GM23338 (cell line): ENCODE measurements at regions not wholly inside any gene's neighbourhood (a gene's known extent, or its start where the extent isn't known, plus 50 kb on each side); places are given as distances from the start of the nearest gene placed in this dataset.
A peak's percentile ranks its signal among the peaks of the same experiment; 100 is the strongest.

Source experiments
- ATAC-seq: fragments of 200-7000 bp; cut with Tn5 transposase; 3 replicates; pipeline ENCODE4 v1.9.1; 2020
- DNase-seq: peaks from one replicate; pipeline ENCODE4 v3.0.0-alpha.2; 2015; ENCODE audit warnings: low spot score
- H2AFZ ChIP-seq: fragments of 200-600 bp; sonication (generic); 2 replicates; pipeline ENCODE4 v1.8.0; 2016; ENCODE audit warnings: antibody characterized with exemption, mild to moderate bottlenecking, moderate library complexity
- H3F3A ChIP-seq: fragments of 200-600 bp; sonication (generic); replicated peaks from 2 replicates; pipeline ENCODE4 v1.8.0; 2017; ENCODE audit warnings: antibody characterized with exemption, mixed run types, low read depth
- H3K27ac ChIP-seq: fragments of 200-600 bp; sonication (generic); 2 replicates; pipeline ENCODE4 v1.6.1; 2016; ENCODE audit warnings: low read depth
- H3K27me3 ChIP-seq: fragments of 200-600 bp; sonication (generic); 2 replicates; pipeline ENCODE4 v1.8.0; 2016; ENCODE audit warnings: mild to moderate bottlenecking, mixed run types, moderate library complexity; ENCODE audit not compliant: insufficient read depth
- H3K36me3 ChIP-seq: fragments of 200-600 bp; sonication (generic); 2 replicates; pipeline ENCODE4 v1.8.0; 2016; ENCODE audit warnings: mild to moderate bottlenecking; ENCODE audit not compliant: insufficient read depth
- H3K4me1 ChIP-seq: fragments of 200-600 bp; sonication (generic); 2 replicates; pipeline ENCODE4 v1.8.0; 2016; ENCODE audit warnings: mild to moderate bottlenecking, moderate library complexity; ENCODE audit not compliant: insufficient read depth
- H3K4me2 ChIP-seq: fragments of 200-600 bp; sonication (generic); 2 replicates; pipeline ENCODE4 v1.7.1; 2017; ENCODE audit warnings: mixed run types
- H3K4me3 ChIP-seq: fragments of 200-600 bp; sonication (generic); 2 replicates; pipeline ENCODE4 v1.6.1; 2016; ENCODE audit warnings: mixed run types
- H3K79me2 ChIP-seq: fragments of 200-600 bp; sonication (generic); replicated peaks from 2 replicates; pipeline ENCODE4 v1.8.0; 2017; ENCODE audit warnings: mild to moderate bottlenecking; ENCODE audit not compliant: insufficient read depth
- H3K9me2 ChIP-seq: fragments of 200-600 bp; sonication (generic); 2 replicates; pipeline ENCODE4 v1.8.0; 2017; ENCODE audit not compliant: insufficient read depth
- H4K20me1 ChIP-seq: fragments of 200-600 bp; sonication (generic); replicated peaks from 2 replicates; pipeline ENCODE4 v1.8.0; 2017; ENCODE audit warnings: mild to moderate bottlenecking; ENCODE audit not compliant: insufficient read depth
- H3K27ac Mint-ChIP-seq: 2 replicates; pipeline ENCODE4 v1.8.0; 2020; ENCODE audit warnings: inconsistent platforms, mild to moderate bottlenecking, moderate library complexity, mixed read lengths
- H3K27me3 Mint-ChIP-seq: 3 replicates; pipeline ENCODE4 v1.8.0; 2022; ENCODE audit warnings: low read depth, mild to moderate bottlenecking, moderate library complexity, mixed read lengths, inconsistent platforms; ENCODE audit not compliant: insufficient read depth, poor library complexity
- H3K36me3 Mint-ChIP-seq: 3 replicates; pipeline ENCODE4 v1.8.0; 2021; ENCODE audit warnings: low read depth, mild to moderate bottlenecking, inconsistent platforms, moderate library complexity, mixed read lengths
- H3K4me1 Mint-ChIP-seq: 3 replicates; pipeline ENCODE4 v1.8.0; 2020; ENCODE audit warnings: mild to moderate bottlenecking, inconsistent platforms, mixed read lengths
- H3K4me3 Mint-ChIP-seq: 3 replicates; pipeline ENCODE4 v1.8.0; 2021; ENCODE audit warnings: moderate library complexity, mild to moderate bottlenecking, inconsistent platforms, mixed read lengths
- H3K9me3 Mint-ChIP-seq: 3 replicates; pipeline ENCODE4 v1.8.0; 2020; ENCODE audit warnings: moderate library complexity, mild to moderate bottlenecking, inconsistent platforms, mixed read lengths
- CREB1 ChIP-seq: fragments of 250-450 bp; sonication (Bioruptor Pico); IDR thresholded peaks from 2 replicates; pipeline ENCODE4 v1.5.0; 2020; ENCODE audit warnings: low read depth, mild to moderate bottlenecking, moderate library complexity
- CTCF ChIP-seq, 2 experiments: fragments of 200-600 bp in 1 of 2; sonication (generic) in 1 of 2; conservative IDR thresholded peaks; 2 replicates each; pipeline versions ENCODE4 v1.5.1 to v1.6.1; 2016 to 2017; ENCODE audit warnings: antibody characterized with exemption in 2 of 2, low read depth in 2 of 2, mild to moderate bottlenecking in 2 of 2, moderate library complexity in 1 of 2
- ETS1 ChIP-seq: IDR thresholded peaks from 2 replicates; pipeline ENCODE4 v1.6.1; 2016; ENCODE audit warnings: antibody characterized with exemption
- EZH2 ChIP-seq: fragments of 200-600 bp; sonication (generic); IDR thresholded peaks from one replicate; pipeline ENCODE4 v1.8.0; 2017; ENCODE audit warnings: antibody characterized with exemption, mild to moderate bottlenecking, low read depth; ENCODE audit not compliant: unreplicated experiment
- EZH2phosphoT487 ChIP-seq: fragments of 200-600 bp; sonication (generic); IDR thresholded peaks from one replicate; pipeline ENCODE4 v1.8.1; 2018; ENCODE audit warnings: antibody characterized with exemption; ENCODE audit not compliant: unreplicated experiment
- JUNB ChIP-seq: IDR thresholded peaks from one replicate; pipeline ENCODE4 v1.6.1; 2016; ENCODE audit warnings: antibody characterized with exemption; ENCODE audit not compliant: unreplicated experiment
- NANOG ChIP-seq: IDR thresholded peaks from 2 replicates; pipeline ENCODE4 v1.6.1; 2016; ENCODE audit warnings: antibody characterized with exemption, borderline replicate concordance
- POLR2AphosphoS5 ChIP-seq: IDR thresholded peaks from 2 replicates; pipeline ENCODE4 v1.6.1; 2016; ENCODE audit warnings: antibody characterized with exemption, low read depth
- ZNF331 ChIP-seq: fragments of 250-450 bp; sonication (Bioruptor Pico); IDR thresholded peaks from 2 replicates; pipeline ENCODE4 v1.5.0; 2020; ENCODE audit warnings: low read depth, mild to moderate bottlenecking, moderate library complexity
- ZNF462 ChIP-seq: fragments of 250-450 bp; sonication (Bioruptor Pico); IDR thresholded peaks from 2 replicates; pipeline ENCODE4 v1.5.0; 2020; ENCODE audit warnings: mild to moderate bottlenecking, moderate library complexity

GRCh38 chr3:66618066-66618465 lies 117.2 kb upstream of the LRIG1 start:
- Histone ChIP-seq H3K9me2 (peaks cover 4% of the 10 kb centered on the region; the same call in 1 of the 2 replicates), H3K27me3 (no peaks in the 10 kb centered on the region), H3K4me1 (peaks cover 4% of the 10 kb centered on the region; the same call in 1 of the 2 replicates), H3K79me2 (no peaks in the 10 kb centered on the region), H3F3A (no peaks in the 10 kb centered on the region), H3K4me3 (no peak overlapping the region), H2AFZ (peak overlapping the region; percentile 25), H3K4me2 (no peak overlapping the region), H3K27ac (no peak overlapping the region), H3K36me3 (no peaks in the 10 kb centered on the region), H4K20me1 (no peaks in the 10 kb centered on the region)
- ATAC-seq (no peak), DNase-seq (no peak)
- Mint-ChIP-seq H3K9me3 (no peaks in the 10 kb centered on the region), H3K36me3 (no peaks in the 10 kb centered on the region), H3K4me3 (no peak overlapping the region), H3K27ac (no peak overlapping the region), H3K4me1 (peaks cover 27% of the 10 kb centered on the region), H3K27me3 (peaks cover 8% of the 10 kb centered on the region)
- no peak for TF ChIP-seq JUNB
- no peak for TF ChIP-seq ZNF331 (CRISPR knock-in tag)
- no peak for TF ChIP-seq ETS1
- no peak for TF ChIP-seq CREB1 (CRISPR knock-in tag)

- Mint-ChIP-seq H3K27ac (no peak overlapping the region), H3K36me3 (no peaks in the 10 kb centered on the region), H3K9me3 (no peaks in the 10 kb centered on the region), H3K4me3 (no peak overlapping the region), H3K27me3 (peaks cover 8% of the 10 kb centered on the region), H3K4me1 (peaks cover 27% of the 10 kb centered on the region)
- ATAC-seq (peak; percentile 55), DNase-seq (peak; percentile 19)
- H3K27me3 ChIP-seq = no peaks in the 10 kb centered on the region
- peaks cover 4% of the 10 kb centered on the region; the same call in 1 of the 2 replicates for H3K9me2 ChIP-seq
- no peaks in the 10 kb centered on the region for H3K36me3 ChIP-seq
- peaks cover 4% of the 10 kb centered on the region; the same call in 1 of the 2 replicates for H3K4me1 ChIP-seq
- H4K20me1 ChIP-seq = no peaks in the 10 kb centered on the region
- H2AFZ ChIP-seq = 0 out of 2 replicates have a peak overlapping the region, but pooled peaks have one; percentile 31
- H3K79me2 ChIP-seq = no peaks in the 10 kb centered on the region
- H3K4me2 ChIP-seq = no peak overlapping the region
- no peaks in the 10 kb centered on the region for H3F3A ChIP-seq
- H3K4me3 ChIP-seq = no peak overlapping the region
- no peak overlapping the region for H3K27ac ChIP-seq
- TF ChIP-seq CTCF (conservative IDR thresholded peaks at IDR 0.05; ENCODE audit: low read depth in 2 of 2) (no peak), ZNF331 (CRISPR knock-in tag) (no peak), ETS1 (no peak), JUNB (no peak), ZNF462 (CRISPR knock-in tag) (no peak), CREB1 (CRISPR knock-in tag) (no peak), EZH2 (no peak), NANOG (no peak), POLR2AphosphoS5 (no peak), EZH2phosphoT487 (no peak)
These were observed 119.5 kb upstream of the LRIG1 start for GRCh38 chr3:66620296-66620695.
